ENCODE measurements at regions not wholly inside any gene's neighbourhood (a gene's known extent, or its start where the extent isn't known, plus 50 kb on each side); places are given as distances from the start of the nearest gene placed in this dataset.

- WGBS (ENCODE audit: low lambda C conversion rate, missing lambda C conversion rate) = 89% methylated on average over 1 of the region's 1 CpG
- no peak for DNase-seq (ENCODE audit: low spot score)
- H3K9me2 ChIP-seq (replicated peaks; ENCODE audit: insufficient read depth) = no peaks in the 10 kb centered on the region
These were observed 1027.0 kb downstream of the ARAP2 start for GRCh38 chr4:35217331-35217730.

GRCh38 chr4:35228313-35228712, 1016.0 kb downstream of the ARAP2 start:
- no peaks in the 10 kb centered on the region for H3K36me3 ChIP-seq (replicated peaks; ENCODE audit: insufficient read depth, low read depth)
- H3K27ac ChIP-seq = no peak overlapping the region
- no peaks in the 10 kb centered on the region for H3K9me2 ChIP-seq (replicated peaks; ENCODE audit: insufficient read depth)
- TF ChIP-seq EZH2phosphoT487 (IDR thresholded peaks at IDR 0.05; ENCODE audit: low read depth, severe bottlenecking, unreplicated experiment) = no peak
- TF ChIP-seq EZH2 (IDR thresholded peaks at IDR 0.05; ENCODE audit: borderline replicate concordance) = no peak
- no peak overlapping the region for H3K4me2 ChIP-seq
- DNase-seq (ENCODE audit: low spot score) = no peak
- H2AFZ ChIP-seq = no peak overlapping the region
- no peaks in the 10 kb centered on the region for H3K27me3 ChIP-seq
- no peaks in the 10 kb centered on the region for H3K9me3 ChIP-seq (ENCODE audit: low read depth)
- no peaks in the 10 kb centered on the region for H3K79me2 ChIP-seq
- 94% methylated on average over 1 of the region's 1 CpG for WGBS (ENCODE audit: low lambda C conversion rate, missing lambda C conversion rate)
- H4K20me1 ChIP-seq (ENCODE audit: insufficient read depth, poor library complexity, severe bottlenecking) = no peaks in the 10 kb centered on the region
- H3K4me3 ChIP-seq = no peak overlapping the region
- H3K4me1 ChIP-seq (ENCODE audit: insufficient read depth) = no peaks in the 10 kb centered on the region

More at GRCh38 chr4:35217331-35217730, 1027.0 kb downstream of the ARAP2 start:
- Histone ChIP-seq H3K9me3 (ENCODE audit: low read depth) (no peaks in the 10 kb centered on the region), H3K27me3 (no peaks in the 10 kb centered on the region), H4K20me1 (ENCODE audit: insufficient read depth, poor library complexity, severe bottlenecking) (no peaks in the 10 kb centered on the region), H3K36me3 (replicated peaks; ENCODE audit: insufficient read depth, low read depth) (no peaks in the 10 kb centered on the region), H3K4me3 (no peak overlapping the region), H3K4me2 (no peak overlapping the region), H2AFZ (no peak overlapping the region), H3K79me2 (no peaks in the 10 kb centered on the region), H3K27ac (no peak overlapping the region), H3K4me1 (ENCODE audit: insufficient read depth) (no peaks in the 10 kb centered on the region)
- TF ChIP-seq EZH2phosphoT487 (IDR thresholded peaks at IDR 0.05; ENCODE audit: low read depth, severe bottlenecking, unreplicated experiment) (no peak), EZH2 (IDR thresholded peaks at IDR 0.05; ENCODE audit: borderline replicate concordance) (no peak), CTCF (IDR thresholded peaks at IDR 0.05; ENCODE audit: poor library complexity) (no peak)

GRCh38 chr4:35229021-35229420, 1015.3 kb downstream of the ARAP2 start:
- Histone ChIP-seq H3K9me3 (ENCODE audit: low read depth) (no peaks in the 10 kb centered on the region), H3K79me2 (no peaks in the 10 kb centered on the region), H3K27me3 (no peaks in the 10 kb centered on the region), H3K4me2 (no peak overlapping the region), H3K4me3 (no peak overlapping the region), H4K20me1 (ENCODE audit: insufficient read depth, poor library complexity, severe bottlenecking) (no peaks in the 10 kb centered on the region), H3K27ac (no peak overlapping the region), H3K36me3 (replicated peaks; ENCODE audit: insufficient read depth, low read depth) (no peaks in the 10 kb centered on the region), H3K9me2 (replicated peaks; ENCODE audit: insufficient read depth) (no peaks in the 10 kb centered on the region), H3K4me1 (ENCODE audit: insufficient read depth) (no peaks in the 10 kb centered on the region), H2AFZ (no peak overlapping the region)
- WGBS (ENCODE audit: low lambda C conversion rate, missing lambda C conversion rate) = 92% methylated on average over 2 of the region's 2 CpGs
- DNase-seq (ENCODE audit: low spot score) = no peak
- TF ChIP-seq CTCF (IDR thresholded peaks at IDR 0.05; ENCODE audit: poor library complexity) = no peak
- TF ChIP-seq EZH2 (IDR thresholded peaks at IDR 0.05; ENCODE audit: borderline replicate concordance) = no peak
- TF ChIP-seq EZH2phosphoT487 (IDR thresholded peaks at IDR 0.05; ENCODE audit: low read depth, severe bottlenecking, unreplicated experiment) = no peak

GRCh38 chr4:35237924-35238323, 1006.4 kb downstream of the ARAP2 start:
- H3K4me2 ChIP-seq = no peak overlapping the region
- WGBS (ENCODE audit: low lambda C conversion rate, missing lambda C conversion rate) = 73% methylated on average over 4 of the region's 4 CpGs
- no peaks in the 10 kb centered on the region for H3K36me3 ChIP-seq (replicated peaks; ENCODE audit: insufficient read depth, low read depth)
- H3K4me1 ChIP-seq (ENCODE audit: insufficient read depth) = no peaks in the 10 kb centered on the region
- no peak overlapping the region for H3K4me3 ChIP-seq
- H3K27ac ChIP-seq = no peak overlapping the region
- no peaks in the 10 kb centered on the region for H3K27me3 ChIP-seq
- H2AFZ ChIP-seq = no peak overlapping the region
- no peaks in the 10 kb centered on the region for H3K9me2 ChIP-seq (replicated peaks; ENCODE audit: insufficient read depth)
- H3K79me2 ChIP-seq = no peaks in the 10 kb centered on the region
- no peak for DNase-seq (ENCODE audit: low spot score)
- no peak for TF ChIP-seq EZH2phosphoT487 (IDR thresholded peaks at IDR 0.05; ENCODE audit: low read depth, severe bottlenecking, unreplicated experiment)
- no peak for TF ChIP-seq EZH2 (IDR thresholded peaks at IDR 0.05; ENCODE audit: borderline replicate concordance)
- no peak for TF ChIP-seq CTCF (IDR thresholded peaks at IDR 0.05; ENCODE audit: poor library complexity)
- H4K20me1 ChIP-seq (ENCODE audit: insufficient read depth, poor library complexity, severe bottlenecking) = no peaks in the 10 kb centered on the region
- H3K9me3 ChIP-seq (ENCODE audit: low read depth) = no peaks in the 10 kb centered on the region
